Kidney glomerular epithelial cell (primary cell): ENCODE measurements at regions not wholly inside any gene's neighbourhood (a gene's known extent, or its start where the extent isn't known, plus 50 kb on each side); places are given as distances from the start of the nearest gene placed in this dataset.
"Not testable (repeated sequence)": the region's sequence is repeated elsewhere in the genome, so short reads cannot be mapped to it uniquely, and the experiment has no call there.

Experiments used
- DNase-seq: peaks from one replicate; lab custom pipeline; 2025; lab: John Stamatoyannopoulos, UW

DNA sequence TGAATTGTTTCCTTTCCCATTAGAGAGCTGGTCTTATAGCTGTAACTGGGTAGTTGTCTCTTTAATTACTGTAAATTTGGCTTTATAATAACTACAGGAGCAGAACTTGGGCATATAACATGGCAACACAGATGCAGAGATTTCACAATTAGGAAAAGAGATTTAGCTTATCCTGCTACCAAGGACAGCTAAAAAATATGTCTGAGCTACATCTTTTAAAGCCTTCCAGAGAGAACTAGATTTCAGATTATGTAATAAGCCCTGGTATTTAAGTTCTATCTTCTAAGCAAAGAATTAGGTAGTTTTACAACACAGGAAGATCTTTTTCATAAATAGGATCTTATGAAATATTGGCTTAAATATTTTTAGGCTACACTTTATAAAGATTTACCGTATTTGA lies 313.8 kb downstream of the S1PR1 start:
- DNase-seq = no peak

DNA sequence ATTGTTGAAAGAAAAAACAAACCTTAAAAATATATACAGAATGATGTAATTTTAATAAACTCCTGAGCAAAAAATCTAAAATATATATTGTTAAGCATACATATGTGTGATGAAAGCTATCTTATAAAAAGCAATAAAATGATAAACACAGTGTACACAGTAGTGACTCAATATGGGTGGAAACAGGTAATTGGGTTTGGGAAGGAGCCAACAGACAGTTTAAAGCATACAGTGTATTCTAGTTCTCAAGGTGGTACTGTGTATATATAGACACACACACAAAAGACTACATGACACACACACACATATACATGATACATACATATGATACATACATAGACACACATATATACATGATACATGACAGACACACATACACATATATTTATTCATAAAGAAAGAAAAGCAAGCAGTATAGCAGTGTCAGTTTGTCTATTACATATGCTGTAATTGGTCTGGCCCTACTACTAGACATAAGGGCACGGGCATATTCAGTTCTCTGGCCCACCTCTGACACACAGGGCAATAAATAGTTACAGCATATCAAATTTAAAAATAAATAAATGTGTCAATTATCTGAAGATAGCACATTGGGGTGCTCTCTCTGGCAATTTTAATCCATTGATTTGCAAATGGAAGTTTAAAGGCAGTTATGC lies 330.2 kb downstream of the S1PR1 start:
- DNase-seq = no peak

DNA sequence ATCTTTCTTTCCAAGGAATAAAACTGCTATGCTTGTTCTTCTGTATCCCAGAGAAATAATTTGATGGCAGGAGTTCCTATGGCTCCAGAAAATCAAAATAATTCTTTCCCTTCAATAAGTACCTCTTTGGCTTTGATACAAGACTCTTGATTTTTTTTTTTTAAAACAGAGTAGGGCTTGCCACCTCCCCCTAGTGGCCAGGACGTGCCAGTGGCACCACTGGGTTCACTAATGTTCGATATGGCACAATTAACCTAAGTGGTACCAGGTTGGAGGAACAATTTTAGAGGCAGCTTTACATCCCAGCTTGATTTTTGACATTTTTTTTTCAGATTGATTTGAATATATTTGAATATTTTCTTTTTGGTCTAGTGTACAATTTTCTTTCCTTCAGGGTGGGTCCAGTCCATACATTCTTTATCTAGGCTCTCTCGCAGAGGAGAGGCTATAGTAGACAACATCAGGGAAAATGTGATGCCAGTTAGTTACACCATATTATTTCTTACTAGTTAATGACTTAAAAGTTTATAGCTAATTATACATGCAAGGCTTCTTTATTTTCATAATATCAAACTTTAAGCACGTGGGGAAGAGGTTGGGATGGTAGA lies 330.9 kb downstream of the S1PR1 start:
- DNase-seq = peak; percentile 35

DNA sequence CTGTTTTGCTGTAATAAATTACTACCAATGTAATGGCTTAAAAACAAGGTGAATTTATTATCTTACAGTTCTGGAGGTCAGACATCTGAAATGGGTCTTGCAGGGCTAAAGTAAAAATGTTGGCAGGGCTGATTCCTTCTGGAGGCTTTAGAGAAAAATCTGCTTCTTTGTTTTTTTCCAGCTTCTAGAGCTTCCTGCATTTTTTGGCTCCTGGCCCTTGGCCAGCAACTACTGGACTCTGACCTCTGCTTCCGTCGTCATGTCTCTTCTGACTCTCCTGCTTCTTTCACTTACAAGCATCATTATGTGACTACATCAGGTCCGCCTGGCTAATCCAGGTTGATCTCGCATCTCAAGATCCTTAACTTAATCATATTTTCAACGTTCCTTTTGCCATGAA lies 350.9 kb downstream of the S1PR1 start:
- DNase-seq = no peak

DNA sequence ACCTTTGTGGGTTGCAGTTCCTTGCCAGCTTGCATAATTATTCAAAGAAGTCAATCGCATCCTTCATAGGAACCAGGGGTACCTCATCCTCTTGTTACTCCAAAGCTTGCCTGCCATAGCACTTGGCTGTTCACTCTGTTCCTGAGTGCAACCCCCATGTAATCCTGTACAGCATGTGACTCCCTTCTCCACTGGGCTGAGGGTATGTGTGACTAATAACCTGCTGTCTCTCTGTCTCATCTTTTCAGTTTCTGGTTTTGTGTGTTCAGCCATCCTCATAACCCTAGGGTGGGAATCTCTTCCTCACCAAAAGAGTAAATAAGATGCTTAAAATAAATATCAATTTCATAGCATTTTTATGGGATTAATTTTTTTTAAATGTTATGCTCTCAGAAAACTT lies 351.9 kb downstream of the S1PR1 start:
- DNase-seq = peak; percentile 12

DNA sequence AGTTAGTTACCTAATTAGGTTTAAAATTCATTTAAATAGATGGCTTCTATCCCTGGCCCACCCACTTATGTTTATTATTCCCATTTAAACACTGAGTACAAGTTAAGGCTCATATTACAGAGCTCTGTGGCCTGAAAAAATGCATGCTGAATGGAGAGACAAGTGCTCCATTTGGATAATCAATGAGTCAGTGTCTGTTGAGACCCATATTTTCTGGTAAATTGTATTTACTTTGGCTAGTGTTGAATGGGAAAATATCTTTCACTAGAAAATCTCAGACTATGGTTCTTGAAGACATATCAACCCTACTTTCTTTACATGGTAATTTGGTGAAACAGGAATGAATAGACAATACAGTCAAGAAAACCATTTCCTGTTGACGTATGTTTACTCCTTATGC lies 356.0 kb downstream of the S1PR1 start:
- DNase-seq = no peak

DNA sequence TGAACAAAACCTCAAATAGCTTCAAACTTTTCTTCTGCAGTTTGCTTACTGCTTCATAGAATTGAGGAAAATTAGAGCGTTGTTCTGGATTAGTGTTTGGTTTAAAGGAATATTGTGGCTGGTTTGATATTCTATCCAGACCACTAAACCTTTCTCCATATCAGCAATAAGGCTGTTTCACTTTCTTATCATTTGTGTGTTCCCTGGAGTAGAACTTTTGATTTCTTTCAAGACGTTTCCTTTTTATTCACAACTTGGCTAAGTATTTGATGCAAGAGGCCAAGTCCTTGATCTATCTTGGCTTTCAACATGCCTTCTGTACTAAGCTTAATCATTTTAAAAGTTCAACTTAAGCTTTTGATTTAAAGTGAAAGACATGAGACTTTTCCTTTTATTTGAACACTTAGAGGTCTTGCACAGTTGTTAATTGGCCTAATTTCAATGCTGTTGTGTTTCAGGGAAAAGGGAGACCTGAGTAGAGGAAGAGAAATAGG lies 359.1 kb downstream of the S1PR1 start:
- no peak for DNase-seq

DNA sequence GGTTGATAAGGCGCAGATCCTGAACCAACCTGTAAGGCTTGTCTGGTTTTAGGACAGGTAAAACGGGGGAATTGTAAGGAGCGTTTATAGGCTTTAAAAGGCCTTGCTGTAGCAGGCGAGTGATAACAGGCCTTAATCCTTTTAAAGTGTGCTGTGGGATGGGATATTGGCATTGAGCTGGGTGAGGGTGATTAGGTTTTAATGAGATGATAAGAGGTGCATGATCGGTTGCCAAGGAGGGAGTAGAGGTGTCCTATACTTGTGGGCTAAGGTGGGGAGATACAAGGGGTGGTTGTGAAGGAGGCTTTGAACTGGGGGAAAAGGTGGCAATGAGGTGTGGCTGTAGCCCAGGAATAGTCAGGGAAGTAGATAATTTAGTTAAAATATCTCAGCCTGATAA lies 363.8 kb downstream of the S1PR1 start:
- not testable (repeated sequence) for DNase-seq

DNA sequence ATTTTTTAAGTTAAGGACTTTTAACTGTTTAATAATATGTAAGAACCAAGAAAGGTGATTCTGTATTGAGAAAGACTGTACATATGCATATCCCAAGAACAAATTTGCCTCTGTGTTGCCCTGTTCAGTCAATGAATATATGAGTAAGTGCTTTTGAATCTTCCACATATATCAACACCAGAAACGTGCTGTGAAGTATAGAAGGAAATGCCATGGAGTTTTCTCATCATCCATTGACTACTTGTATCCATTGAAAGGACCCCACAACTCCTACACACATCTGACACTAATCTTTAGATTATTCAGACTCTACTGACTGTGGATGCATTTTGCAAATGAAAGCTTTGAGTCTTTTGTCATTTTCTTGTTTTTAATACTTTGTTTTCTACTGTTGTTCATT lies 366.9 kb downstream of the S1PR1 start:
- DNase-seq = no peak

DNA sequence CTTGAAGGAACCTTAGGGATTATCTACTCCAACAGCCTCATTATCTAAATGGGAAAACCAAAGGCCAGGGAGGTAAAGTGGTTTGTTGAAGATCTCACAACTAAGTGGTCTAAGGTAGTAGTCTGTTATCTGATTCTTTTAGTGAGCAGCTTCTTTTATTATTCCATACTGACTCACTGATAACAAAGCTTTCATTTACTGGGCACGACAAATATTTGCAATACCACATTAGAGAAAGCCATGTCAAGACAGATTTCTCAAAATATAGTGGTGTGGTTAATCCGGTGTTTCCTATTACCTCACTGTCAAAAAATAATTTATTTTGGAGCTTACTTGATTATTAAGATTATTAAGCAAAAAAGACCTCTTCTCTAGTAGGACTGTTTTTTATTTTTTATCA lies 369.1 kb downstream of the S1PR1 start:
- no peak for DNase-seq

DNA sequence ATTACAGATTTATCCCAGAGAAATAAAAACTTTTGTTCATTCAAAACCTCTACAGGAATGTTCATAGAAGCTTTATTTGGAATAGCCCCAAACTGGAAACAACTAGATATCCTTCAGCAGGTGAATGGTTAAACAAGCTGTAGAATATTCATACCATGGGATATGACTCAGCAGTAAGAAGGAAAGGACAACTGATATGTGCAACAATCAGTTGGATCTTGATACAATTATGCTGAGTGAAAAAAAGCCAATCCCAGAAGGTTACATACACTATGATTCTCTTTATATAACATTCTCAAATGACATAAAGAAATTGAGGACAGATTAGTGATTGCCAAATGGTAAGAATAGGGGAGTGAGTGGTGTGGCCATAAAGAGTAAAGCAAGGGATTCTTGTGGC lies 376.7 kb downstream of the S1PR1 start:
- no peak for DNase-seq

DNA sequence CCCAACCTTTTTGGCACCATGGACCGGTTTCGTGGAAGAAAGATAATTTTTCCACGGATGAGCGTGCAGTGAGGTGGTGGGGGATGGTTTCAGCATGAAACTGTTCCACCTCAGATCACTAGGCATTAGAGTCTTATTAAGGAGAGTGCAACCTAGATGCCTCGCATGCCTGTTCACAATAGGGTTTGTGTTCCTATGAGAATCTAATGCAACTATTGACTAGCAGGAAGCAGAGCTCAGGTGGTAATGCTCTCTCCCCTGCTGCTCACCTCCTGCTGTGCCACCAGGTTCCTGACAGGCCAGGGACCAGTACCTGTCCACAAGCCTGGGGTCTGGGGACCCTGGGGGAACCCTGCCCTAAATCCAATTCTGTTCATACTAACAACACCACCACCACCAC lies 377.8 kb downstream of the OLFM3 start:
- no peak for DNase-seq

DNA sequence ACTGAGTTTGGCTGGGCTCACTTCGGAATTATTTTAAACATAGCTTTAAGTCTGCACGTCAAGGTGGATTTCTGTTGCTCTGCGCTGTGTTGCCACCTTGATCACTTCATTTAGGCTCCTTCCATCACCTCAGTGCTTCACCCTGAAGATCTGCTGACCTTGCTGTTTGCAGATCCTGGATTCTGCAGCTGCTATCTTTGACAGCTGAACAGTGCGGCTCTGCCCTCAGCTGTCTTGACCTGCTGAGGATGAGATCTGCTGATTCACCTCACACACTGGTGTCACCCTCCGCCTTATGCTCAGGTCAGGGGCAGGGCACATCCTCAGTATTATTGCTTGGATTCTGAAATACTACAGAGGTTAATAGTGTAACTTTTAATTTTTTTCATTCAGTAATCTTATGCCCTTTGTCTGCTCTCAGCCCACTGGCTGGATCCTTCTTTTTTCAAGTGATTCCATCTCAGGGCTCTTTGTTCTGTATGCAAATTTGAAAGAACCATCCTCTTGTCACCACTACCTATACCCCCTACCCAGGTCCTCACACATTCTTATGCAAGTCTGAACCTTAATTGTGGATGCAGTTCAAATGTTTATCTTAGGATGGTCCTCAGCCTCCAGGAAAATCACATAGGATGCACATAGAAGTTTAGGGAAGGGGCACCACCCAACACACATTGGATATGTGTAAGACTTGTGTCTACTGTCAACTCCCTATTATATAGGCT lies 364.0 kb downstream of the OLFM3 start:
- no peak for DNase-seq

DNA sequence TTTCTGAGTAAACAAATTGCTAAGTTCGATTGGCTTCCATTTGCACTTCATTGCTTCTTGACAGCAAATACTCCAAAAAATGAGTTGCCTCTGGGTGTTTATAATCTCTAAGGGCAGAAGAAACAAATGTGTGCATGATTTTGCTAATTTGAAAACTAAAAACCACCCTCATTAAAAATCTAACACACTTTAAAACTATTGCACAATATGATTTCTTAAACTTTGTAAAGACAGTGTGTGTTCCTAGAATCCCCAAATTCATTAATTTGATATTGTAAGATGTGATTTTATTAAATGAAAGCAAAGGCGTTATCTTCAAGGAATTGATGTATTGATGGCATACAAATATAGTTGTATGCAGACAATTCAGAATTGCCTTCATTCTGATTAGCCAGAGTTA lies 350.9 kb downstream of the OLFM3 start:
- no peak for DNase-seq

DNA sequence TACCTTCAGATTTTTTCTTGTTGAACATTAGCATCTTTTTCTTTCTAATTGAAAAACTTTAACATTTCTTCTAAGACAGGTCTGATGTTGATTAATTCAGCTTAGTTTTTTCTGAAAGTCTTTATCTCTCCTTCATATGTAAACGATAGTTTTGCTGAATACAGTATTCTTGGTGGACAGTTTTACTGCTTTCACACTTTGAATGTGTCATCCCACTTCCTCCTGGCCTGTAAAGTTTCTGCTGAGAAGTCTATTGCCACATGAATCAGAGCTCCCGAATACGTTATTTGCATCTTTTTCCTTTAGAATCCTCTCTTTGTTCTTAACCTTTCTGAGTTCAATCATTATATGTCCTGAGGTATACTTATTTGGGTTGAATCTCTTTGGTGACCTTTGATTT lies 344.2 kb downstream of the OLFM3 start:
- no peak for DNase-seq

DNA sequence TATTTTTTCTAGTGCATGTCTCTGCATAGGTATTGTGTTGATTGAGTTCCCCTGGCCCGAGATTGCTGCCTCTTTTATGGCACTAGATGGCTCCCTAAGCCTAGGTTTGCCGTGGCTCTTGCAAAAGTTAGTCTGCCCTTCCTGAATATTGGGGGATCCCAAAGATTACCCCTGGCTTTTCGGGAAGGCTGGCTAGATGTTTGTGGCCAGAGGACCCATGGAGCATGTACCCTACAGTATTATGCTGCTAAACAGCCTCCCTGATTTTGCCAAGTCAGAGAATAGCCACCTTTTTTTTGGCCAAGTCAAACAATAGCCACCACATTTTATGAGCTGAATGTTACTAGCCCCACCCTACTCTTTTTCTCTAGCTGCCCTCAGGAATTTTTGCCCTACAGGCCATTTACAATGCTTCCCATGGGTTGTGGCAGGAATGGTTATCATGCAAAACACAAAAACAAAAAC lies 343.2 kb downstream of the OLFM3 start:
- no peak for DNase-seq

DNA sequence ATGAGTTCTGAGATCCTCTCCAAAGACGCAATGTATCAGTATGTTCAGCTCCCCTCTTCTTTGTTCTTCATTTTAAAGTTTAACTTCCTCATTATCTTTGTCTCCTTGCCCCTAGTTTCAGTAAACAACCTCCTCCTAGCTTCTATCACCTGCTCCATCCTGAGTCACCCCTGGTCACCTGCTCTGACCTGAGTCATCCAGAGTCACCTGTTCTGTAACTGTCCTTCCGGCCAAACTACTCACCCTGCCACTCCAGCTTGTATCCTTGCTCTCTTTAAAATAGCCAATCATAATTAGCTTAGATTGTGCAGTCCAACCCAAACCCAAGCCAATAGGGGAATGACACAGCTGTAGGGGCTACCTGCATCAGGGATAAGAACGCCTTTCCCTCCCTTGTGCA lies 332.0 kb downstream of the OLFM3 start:
- DNase-seq = no peak

DNA sequence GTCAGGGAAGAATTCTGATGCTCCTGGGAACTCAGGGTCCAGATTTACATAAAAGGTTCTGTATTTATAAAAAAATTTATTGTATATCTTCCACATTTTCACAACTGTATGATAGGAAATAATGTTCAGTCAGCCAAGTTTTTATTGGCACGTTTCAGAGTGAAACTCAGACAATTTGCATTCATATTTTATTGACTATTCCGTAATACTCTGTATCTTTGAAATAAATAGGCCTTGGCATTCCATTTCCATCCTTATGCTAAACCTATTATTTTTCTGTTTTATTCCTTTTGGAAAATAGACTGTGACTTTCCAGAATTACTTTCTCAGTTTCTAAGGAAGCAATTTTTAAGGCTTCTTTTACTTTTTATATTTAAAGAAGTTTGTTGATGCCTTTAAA lies 329.0 kb downstream of the OLFM3 start:
- DNase-seq = no peak

DNA sequence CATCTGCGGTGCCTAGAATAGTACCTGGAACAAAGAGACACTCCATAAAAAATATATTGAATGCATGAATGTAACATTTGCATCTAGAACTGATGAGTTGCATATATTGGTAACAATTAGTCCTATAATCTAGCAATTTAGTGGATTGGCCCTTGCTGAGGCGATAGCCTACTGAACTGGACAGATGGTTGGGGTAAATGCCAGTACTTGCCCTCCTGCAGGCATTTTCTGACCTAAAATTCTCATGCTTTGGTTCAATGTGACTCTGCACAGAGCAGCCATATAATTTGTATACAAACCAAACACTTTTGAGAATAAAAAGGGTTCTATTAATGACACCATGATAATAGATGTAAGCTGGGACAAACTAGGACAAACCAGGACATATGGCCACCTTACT lies 313.6 kb downstream of the OLFM3 start:
- DNase-seq = no peak

DNA sequence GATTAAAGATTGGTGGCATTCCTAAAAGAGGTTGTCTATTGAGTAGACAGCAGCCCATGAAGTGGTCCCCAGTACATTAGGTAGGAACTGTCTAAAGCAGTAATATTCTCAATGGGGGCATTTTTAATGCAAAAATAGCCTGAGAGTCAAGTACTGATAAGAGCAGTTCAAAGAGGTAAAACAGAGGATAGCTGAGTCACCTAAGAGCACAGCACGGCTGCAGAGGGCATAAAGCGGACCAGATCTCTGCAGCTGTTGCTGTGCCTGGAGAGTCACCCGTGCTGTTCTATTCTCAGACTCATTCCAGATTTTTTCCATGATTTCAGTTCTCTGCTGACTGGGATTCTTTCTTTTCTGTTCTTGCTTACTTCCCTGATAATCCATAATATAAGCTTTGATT lies 313.2 kb downstream of the OLFM3 start:
- DNase-seq = no peak

DNA sequence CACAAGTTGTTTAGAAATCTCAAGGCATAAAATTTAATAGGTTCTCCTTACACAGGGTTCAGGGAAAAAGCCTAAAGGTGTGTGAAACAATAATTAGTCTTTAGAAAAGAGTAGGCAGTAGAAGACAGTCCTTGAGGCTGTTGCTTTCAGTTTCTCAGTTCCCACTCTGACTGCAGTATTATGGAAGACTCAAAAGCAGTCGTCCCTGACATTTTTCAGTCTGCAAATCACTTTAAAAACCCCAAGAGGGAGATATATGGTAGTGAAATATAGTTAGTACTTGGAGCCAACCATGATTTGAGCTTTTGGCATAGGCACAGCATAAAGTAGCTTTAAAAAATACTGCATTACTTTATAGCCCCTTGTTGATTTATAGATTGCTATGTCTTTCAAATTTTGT lies 299.7 kb downstream of the OLFM3 start:
- DNase-seq = no peak

DNA sequence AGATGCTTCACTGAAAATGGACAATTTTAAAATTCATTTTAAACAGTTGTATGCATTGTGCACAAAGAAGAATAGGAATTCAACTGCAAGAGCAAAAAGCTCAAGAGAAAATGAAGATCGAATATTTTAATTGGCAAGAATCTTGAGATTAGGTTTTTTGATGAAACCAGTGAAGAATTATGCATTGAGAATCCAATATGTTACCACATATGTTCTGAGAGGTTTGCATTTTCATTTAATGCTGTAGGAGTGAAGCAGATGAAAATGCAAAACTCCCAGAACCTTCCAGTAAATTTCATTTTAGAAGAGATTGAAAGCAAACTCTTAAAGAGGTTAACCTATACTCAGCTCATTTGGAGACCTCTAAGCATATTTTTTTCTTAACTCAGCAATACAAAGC lies 298.0 kb downstream of the OLFM3 start:
- DNase-seq = no peak

DNA sequence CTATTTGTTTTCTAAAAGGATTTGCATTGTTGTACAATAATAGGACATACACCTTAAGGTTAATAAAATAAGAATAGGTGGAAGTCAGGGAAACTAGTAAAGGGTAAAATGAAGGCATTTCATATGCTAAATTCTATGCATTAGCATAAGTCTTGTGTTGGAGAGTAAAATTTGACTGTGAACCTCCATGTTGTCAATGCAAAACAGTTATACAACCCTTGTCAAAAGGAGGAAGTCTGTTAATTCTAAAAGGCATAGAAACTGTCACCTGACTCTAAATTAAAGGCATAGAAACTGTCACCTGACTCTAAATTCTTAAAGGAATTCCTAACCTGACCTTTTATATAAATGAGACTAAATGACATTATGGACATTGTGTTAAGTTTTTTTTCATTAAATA lies 291.8 kb downstream of the OLFM3 start:
- DNase-seq = no peak
